Colonic mucosa (tissue), 4 donors: ENCODE measurements at regions not wholly inside any gene's neighbourhood (a gene's known extent, or its start where the extent isn't known, plus 50 kb on each side); places are given as distances from the start of the nearest gene placed in this dataset.

ENCODE experiments used
- DNase-seq: peaks from one replicate; pipeline ENCODE4 v3.0.0-alpha.2; 2020
- H3K27ac ChIP-seq: fragments of 200-600 bp; one replicate; pipeline ENCODE4 v1.8.0; 2021
- H3K27me3 ChIP-seq: fragments of 200-600 bp; one replicate; pipeline ENCODE4 v1.8.0; 2021
- H3K36me3 ChIP-seq: fragments of 200-600 bp; one replicate; pipeline ENCODE4 v1.8.0; 2021
- H3K4me1 ChIP-seq: fragments of 200-600 bp; one replicate; pipeline ENCODE4 v1.8.0; 2021; ENCODE audit warnings: mild to moderate bottlenecking
- H3K4me3 ChIP-seq: fragments of 200-600 bp; one replicate; pipeline ENCODE4 v1.8.0; 2021
- H3K9ac ChIP-seq, 2 donors: one replicate each; pipeline ENCODE4 v1.7.0; 2013; ENCODE audit warnings: control low read depth in 2 of 2, low read depth in 2 of 2, low read length in 2 of 2
- H3K9me3 ChIP-seq: fragments of 200-600 bp; one replicate; pipeline ENCODE4 v1.8.0; 2021
- intact Hi-C: fragments of 100-400 bp; cut with DNase I; formaldehyde crosslinking; loops from one replicate; pipeline ENCODE4 v1.14.1; 2022
- TF ChIP-seq, protein P1 (sequence below): fragments of 200-600 bp; IDR thresholded peaks from one replicate; pipeline ENCODE4 v1.8.0; 2022; ENCODE audit warnings: antibody characterized with exemption, mild to moderate bottlenecking
- donor health status: healthy.
- donor health status: DM: no; HTN: no; CAD: no.
- donor health status: DM: no; HTN: no; CAD: no.

DNA sequence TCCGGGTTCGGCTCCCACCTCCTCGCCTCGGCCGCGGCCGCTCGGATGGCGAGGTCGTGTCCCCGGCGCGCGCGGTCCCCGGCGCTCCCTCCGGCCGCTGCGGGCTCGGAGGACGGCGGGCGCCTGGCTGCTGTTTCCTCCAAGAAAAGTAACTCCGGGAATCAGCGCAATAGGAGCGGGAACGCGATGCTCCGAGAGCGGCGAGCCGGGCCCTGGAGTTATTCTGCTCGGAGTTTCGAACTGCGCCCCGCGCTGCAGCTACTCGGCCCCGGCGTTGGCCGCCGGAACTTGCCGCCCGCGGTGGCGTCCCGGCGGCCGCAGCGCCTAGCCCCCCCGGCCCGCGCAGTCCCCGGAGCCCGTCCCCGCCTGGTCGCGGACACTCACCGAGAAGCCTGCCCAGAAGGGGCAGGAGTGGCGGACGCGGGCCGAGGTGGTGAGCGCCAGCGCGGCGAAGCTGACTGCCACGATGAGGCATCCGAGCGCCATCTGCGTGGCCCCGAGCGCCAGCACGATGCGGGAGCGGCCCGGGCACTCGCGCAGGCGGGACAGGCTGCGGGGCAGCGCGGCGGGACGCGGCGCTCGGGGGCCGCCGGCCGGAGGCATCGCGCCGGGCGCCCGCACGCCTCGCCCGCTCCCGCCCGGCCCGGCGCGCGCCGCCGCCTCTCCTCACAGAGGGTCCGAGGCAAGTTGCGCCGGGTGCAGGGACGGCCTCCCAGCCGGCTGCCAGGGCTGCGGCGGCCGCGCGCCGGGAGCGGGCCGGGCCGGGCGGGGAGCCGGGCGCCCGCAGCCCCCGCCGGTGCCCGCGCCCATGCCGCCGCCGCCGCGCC lies 251.9 kb downstream of the TJP1 start:
- peak overlapping the region; percentile 19 to 66 for H3K9ac ChIP-seq
- peak; percentile 22 for DNase-seq
- H3K4me1 ChIP-seq, result no peaks in the 10 kb centered on the region
- no peaks in the 10 kb centered on the region for H3K27me3 ChIP-seq
- TF ChIP-seq, protein P1, sequence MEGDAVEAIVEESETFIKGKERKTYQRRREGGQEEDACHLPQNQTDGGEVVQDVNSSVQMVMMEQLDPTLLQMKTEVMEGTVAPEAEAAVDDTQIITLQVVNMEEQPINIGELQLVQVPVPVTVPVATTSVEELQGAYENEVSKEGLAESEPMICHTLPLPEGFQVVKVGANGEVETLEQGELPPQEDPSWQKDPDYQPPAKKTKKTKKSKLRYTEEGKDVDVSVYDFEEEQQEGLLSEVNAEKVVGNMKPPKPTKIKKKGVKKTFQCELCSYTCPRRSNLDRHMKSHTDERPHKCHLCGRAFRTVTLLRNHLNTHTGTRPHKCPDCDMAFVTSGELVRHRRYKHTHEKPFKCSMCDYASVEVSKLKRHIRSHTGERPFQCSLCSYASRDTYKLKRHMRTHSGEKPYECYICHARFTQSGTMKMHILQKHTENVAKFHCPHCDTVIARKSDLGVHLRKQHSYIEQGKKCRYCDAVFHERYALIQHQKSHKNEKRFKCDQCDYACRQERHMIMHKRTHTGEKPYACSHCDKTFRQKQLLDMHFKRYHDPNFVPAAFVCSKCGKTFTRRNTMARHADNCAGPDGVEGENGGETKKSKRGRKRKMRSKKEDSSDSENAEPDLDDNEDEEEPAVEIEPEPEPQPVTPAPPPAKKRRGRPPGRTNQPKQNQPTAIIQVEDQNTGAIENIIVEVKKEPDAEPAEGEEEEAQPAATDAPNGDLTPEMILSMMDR, result no peak
- intact Hi-C loops, result no loop called here
- H3K4me3 ChIP-seq, result peak overlapping the region; percentile 55
- no peaks in the 10 kb centered on the region for H3K9me3 ChIP-seq
- H3K36me3 ChIP-seq, result no peaks in the 10 kb centered on the region
- peak overlapping the region; percentile 40 for H3K27ac ChIP-seq

DNA sequence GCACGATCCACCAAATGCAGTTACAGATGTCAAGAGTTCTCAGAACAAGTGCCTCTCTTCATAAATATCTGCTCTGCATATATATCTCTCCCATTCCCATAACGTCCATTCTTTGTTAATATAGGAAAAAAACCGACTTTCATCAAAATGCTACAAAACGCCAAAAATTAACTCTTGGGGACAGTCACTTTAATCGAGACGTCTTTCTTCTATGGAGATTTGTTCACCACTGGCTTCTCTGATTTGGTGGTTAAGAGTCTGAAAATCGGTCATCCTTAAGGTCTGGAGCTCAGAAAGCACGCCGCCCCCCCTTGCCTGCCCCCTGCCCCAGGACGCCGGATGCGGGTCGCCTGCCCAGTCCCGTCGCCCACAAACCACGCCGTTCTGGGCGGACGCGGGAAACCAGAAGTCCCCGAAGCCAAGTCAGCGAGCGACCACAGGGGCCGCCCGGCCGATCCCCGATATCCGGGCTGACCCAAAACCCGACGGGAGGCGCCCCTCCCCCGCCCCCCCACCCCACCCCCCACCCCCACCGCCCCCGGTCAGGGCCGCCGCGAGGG lies 252.7 kb downstream of the TJP1 start:
- Histone ChIP-seq H3K4me3 (peak overlapping the region; percentile 55), H3K27ac (no peak overlapping the region), H3K36me3 (no peaks in the 10 kb centered on the region), H3K9ac (no peak overlapping the region), H3K27me3 (no peaks in the 10 kb centered on the region), H3K9me3 (no peaks in the 10 kb centered on the region), H3K4me1 (no peaks in the 10 kb centered on the region)
- no peak for DNase-seq
- intact Hi-C loops, result no loop called here
- TF ChIP-seq, protein P1, result no peak

DNA sequence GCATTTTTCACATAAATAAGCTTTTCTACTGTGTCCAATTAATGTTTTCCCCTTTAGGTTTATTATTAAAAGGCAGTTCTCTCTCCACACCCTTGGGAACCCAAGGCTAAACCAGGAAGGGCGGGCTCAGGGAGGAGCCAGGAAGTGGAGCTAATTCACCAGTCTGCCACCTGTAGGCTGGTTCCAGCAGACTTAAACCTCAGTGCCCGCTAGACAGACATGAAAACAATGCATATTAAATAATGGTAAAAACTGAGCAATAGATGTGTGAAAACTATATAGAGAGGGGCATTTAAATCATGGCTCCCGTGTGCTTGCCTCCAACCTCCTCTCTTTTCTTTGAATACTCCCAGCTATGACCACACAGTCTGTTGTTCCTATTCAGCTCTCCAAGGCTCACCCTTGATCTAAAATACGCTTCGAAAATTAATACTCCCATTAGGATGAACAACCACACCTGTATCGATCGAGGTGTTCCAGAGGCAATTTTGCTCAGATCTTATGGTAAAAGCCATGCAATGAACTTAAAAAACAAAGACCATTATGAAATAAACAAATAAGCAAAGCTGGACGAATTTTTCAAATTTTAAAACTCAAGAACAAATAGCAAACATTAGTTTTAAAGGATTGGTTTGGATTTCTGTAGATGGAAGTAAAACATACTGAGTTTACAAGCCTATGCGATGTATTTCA lies 253.3 kb downstream of the TJP1 start:
- TF ChIP-seq, protein P1, result no peak
- intact Hi-C loops, result no loop called here
- Histone ChIP-seq H3K9ac (no peak overlapping the region), H3K4me3 (peak overlapping the region; percentile 55), H3K36me3 (no peaks in the 10 kb centered on the region), H3K4me1 (no peaks in the 10 kb centered on the region), H3K9me3 (no peaks in the 10 kb centered on the region), H3K27me3 (no peaks in the 10 kb centered on the region), H3K27ac (no peak overlapping the region)
- peak; percentile 80 for DNase-seq

DNA sequence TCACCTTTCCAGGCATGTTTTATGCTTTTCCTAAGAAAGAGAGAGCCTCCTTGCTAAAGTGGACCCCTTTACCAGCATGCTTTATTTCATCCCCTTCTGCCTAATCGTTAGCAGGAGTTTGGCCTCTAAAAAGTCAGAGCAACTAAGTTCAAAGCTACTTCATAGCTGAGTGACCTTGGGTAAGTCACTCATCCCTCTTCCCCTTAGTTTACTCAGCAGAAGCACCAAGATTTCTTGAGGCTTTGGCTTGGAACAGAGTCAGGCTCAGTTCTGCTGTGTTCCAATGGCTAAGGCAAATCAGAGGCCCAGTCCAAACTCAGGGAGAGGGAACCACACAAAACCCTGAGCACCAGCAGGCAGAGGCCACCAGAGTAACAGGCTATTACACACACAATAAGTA lies 254.9 kb downstream of the TJP1 start:
- H3K27me3 ChIP-seq, result no peaks in the 10 kb centered on the region
- no peak for DNase-seq
- no peaks in the 10 kb centered on the region for H3K36me3 ChIP-seq
- no peak overlapping the region for H3K27ac ChIP-seq
- H3K9me3 ChIP-seq, result no peaks in the 10 kb centered on the region
- TF ChIP-seq, protein P1, result no peak
- intact Hi-C loops, result no loop called here
- H3K4me1 ChIP-seq, result no peaks in the 10 kb centered on the region
- H3K4me3 ChIP-seq, result no peak overlapping the region
- H3K9ac ChIP-seq, result no peak overlapping the region

DNA sequence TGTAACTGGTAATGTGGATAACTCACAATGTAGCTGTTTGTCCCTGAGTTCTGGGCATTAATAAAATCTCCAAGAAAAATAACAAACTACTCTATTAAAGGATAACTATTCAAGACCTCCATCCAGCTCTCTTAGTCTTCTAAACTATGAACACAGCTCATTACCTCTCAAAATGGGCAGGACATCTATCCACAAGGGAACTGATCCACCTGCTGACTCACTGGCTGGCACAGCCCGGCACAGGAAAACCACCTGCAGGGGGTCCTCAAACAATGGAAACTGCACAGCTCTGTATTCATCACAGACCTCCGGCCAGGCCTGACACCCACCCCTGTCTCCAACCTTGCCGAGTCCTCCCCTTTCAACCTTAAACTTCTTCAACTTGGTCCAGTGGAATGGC lies 255.4 kb downstream of the TJP1 start:
- no peaks in the 10 kb centered on the region for H3K4me1 ChIP-seq

More for the DNA sequence above, 255.4 kb downstream of the TJP1 start:
- TF ChIP-seq, protein P1, result no peak
- no peak overlapping the region for H3K4me3 ChIP-seq
- DNase-seq, result no peak
- H3K27ac ChIP-seq, result no peak overlapping the region
- no peak overlapping the region for H3K9ac ChIP-seq
- no peaks in the 10 kb centered on the region for H3K9me3 ChIP-seq
- no peaks in the 10 kb centered on the region for H3K36me3 ChIP-seq
- intact Hi-C loops, result no loop called here
- H3K27me3 ChIP-seq, result no peaks in the 10 kb centered on the region
